ENCODE measurements at regions not wholly inside any gene's neighbourhood (a gene's known extent, or its start where the extent isn't known, plus 50 kb on each side); places are given as distances from the start of the nearest gene placed in this dataset.

GRCh38 chr5:18987101-18987500 lies 1000.9 kb downstream of the CDH18 start:
- no peak for DNase-seq (ENCODE audit: low read depth in 1 of 2, low spot score in 1 of 2)
- Histone ChIP-seq H3K27ac (replicated peaks) (no peak overlapping the region), H3K4me3 (replicated peaks; ENCODE audit: insufficient read depth, low read length) (no peak overlapping the region), H3K27me3 (ENCODE audit: insufficient read depth, poor library complexity, severe bottlenecking) (no peaks in the 10 kb centered on the region)
- TF ChIP-seq REST (IDR thresholded peaks at IDR 0.05; ENCODE audit: insufficient replicate concordance, low read depth) (no peak), POLR2AphosphoS5 (IDR thresholded peaks at IDR 0.05; ENCODE audit: low read depth) (no peak), CTCF (IDR thresholded peaks at IDR 0.05; ENCODE audit: insufficient read depth, low read length) (no peak), GABPA (IDR thresholded peaks at IDR 0.05; ENCODE audit: low read depth) (no peak), SPI1 (IDR thresholded peaks at IDR 0.05; ENCODE audit: borderline replicate concordance, low read depth) (no peak)

GRCh38 chr5:18990852-18991251 lies 997.1 kb downstream of the CDH18 start:
- Histone ChIP-seq H3K27ac (replicated peaks) (no peak overlapping the region), H3K4me3 (replicated peaks; ENCODE audit: insufficient read depth, low read length) (no peak overlapping the region), H3K27me3 (ENCODE audit: insufficient read depth, poor library complexity, severe bottlenecking) (no peaks in the 10 kb centered on the region)
- no peak for DNase-seq (ENCODE audit: low read depth in 1 of 2, low spot score in 1 of 2)
- TF ChIP-seq POLR2AphosphoS5 (IDR thresholded peaks at IDR 0.05; ENCODE audit: low read depth): no peak
- no peak for TF ChIP-seq SPI1 (IDR thresholded peaks at IDR 0.05; ENCODE audit: borderline replicate concordance, low read depth)
- TF ChIP-seq GABPA (IDR thresholded peaks at IDR 0.05; ENCODE audit: low read depth): no peak
- no peak for TF ChIP-seq CTCF (IDR thresholded peaks at IDR 0.05; ENCODE audit: insufficient read depth, low read length)
- TF ChIP-seq REST (IDR thresholded peaks at IDR 0.05; ENCODE audit: insufficient replicate concordance, low read depth): no peak

- no peak overlapping the region for H3K27ac ChIP-seq (replicated peaks)
- no peak overlapping the region for H3K4me3 ChIP-seq (replicated peaks; ENCODE audit: insufficient read depth, low read length)
- no peaks in the 10 kb centered on the region for H3K27me3 ChIP-seq (ENCODE audit: insufficient read depth, poor library complexity, severe bottlenecking)
- TF ChIP-seq POLR2AphosphoS5 (IDR thresholded peaks at IDR 0.05; ENCODE audit: low read depth) (no peak), SPI1 (IDR thresholded peaks at IDR 0.05; ENCODE audit: borderline replicate concordance, low read depth) (no peak), REST (IDR thresholded peaks at IDR 0.05; ENCODE audit: insufficient replicate concordance, low read depth) (no peak), CTCF (IDR thresholded peaks at IDR 0.05; ENCODE audit: insufficient read depth, low read length) (no peak), GABPA (IDR thresholded peaks at IDR 0.05; ENCODE audit: low read depth) (no peak)
- DNase-seq (ENCODE audit: low read depth in 1 of 2, low spot score in 1 of 2): no peak
Observed at GRCh38 chr5:18992264-18992663, 995.7 kb downstream of the CDH18 start.

All from HL-60 (cell line).